ENCODE measurements at regions not wholly inside any gene's neighbourhood (a gene's known extent, or its start where the extent isn't known, plus 50 kb on each side); places are given as distances from the start of the nearest gene placed in this dataset.
"Not testable (repeated sequence)": the region's sequence is repeated elsewhere in the genome, so short reads cannot be mapped to it uniquely, and the experiment has no call there.

GRCh38 chr9:82682431-82682830 lies 380.5 kb downstream of the RASEF start:
- intact Hi-C loops (cut with micrococcal nuclease): no loop called here

DNA sequence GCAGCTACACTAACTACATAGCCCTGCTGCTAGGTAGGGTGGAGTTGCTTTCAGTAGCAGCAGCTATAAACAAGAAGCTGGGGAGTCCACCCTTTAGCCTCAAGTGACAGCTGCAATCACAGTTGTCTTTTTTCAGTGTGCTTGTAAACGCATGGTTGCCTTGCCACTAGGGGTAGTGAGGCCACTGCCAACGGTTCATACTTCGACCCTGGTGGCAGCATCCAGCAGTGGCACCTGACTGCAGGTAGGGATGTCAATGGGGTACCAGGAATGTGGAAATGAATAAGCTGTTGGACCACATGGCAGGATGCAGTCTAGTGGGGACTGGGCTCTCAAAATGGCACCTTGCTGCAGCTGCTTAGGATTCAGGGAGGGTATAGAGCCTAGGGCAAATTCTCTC lies 367.2 kb downstream of the RASEF start:
- intact Hi-C loops (cut with micrococcal nuclease): no loop called here

GRCh38 chr9:82706786-82707185 lies 356.2 kb downstream of the RASEF start:
- intact Hi-C loops (cut with micrococcal nuclease): no loop called here

DNA sequence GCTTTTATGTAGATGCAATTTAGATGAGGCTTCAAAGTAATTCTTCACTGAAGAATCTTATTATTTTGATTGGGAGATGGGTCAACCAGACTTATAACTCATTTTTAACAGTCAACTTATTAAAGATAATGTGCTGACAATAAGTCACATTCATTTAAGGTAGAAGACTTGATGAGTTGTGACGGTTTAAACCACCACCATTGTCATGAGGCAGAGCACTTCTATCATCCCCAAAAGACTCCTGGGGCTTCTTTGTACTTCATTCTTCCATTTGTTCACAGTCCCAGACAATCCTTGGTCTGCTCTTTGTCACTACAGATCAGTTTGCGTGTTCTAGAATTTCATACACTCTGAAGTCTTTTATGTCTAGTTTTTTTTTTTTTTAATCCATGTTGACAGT lies 346.1 kb downstream of the RASEF start:
- intact Hi-C loops (cut with micrococcal nuclease): no loop called here

GRCh38 chr9:82720515-82720914 lies 342.4 kb downstream of the RASEF start:
- intact Hi-C loops (cut with micrococcal nuclease): no loop called here

GRCh38 chr9:82721593-82721992 lies 341.3 kb downstream of the RASEF start:
- intact Hi-C loops (cut with micrococcal nuclease): no loop called here

- intact Hi-C loops (cut with micrococcal nuclease): no loop called here
These were observed 340.9 kb downstream of the RASEF start for GRCh38 chr9:82722051-82722450.

GRCh38 chr9:82722561-82722960 lies 340.4 kb downstream of the RASEF start:
- intact Hi-C loops (cut with micrococcal nuclease): no loop called here

DNA sequence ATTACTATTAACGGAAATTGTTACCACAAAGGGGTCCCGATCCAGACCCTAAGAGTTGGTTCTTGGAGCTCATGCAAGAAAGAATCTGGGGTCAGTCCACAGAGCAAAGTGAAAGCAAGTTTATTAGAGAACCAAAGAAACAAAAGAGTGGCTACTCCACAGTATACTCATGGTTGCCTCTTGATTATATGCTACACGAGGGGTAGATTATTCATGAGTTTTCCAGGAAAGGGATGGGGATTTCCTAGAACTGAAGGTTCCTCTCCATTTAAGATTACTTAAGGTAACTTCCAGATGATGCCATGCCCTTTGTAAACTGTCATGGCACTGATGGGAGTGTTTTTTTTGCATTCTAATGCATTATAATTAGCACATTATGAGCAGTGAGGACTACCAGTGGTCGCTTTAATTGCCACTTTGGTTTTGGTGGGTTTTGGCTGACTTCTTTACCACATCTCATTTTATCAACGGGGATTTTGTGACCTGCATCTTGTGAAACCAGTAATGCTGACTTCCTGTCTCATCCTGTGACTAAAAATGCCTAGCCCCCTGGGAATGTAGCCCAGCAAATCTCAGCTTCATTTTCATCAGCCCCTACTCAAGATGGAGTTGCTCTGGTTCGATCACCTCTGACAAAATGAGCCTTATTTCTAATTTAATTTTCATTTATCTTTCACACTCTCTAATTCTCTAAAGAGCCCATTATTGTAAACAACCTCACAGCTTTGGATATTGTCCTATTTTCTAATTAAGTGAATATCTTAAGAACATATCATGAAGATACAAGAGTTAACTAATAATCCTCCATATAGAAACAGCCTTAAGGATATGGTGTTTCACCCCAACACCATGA lies 336.3 kb downstream of the RASEF start:
- intact Hi-C loops (cut with micrococcal nuclease): no loop called here

DNA sequence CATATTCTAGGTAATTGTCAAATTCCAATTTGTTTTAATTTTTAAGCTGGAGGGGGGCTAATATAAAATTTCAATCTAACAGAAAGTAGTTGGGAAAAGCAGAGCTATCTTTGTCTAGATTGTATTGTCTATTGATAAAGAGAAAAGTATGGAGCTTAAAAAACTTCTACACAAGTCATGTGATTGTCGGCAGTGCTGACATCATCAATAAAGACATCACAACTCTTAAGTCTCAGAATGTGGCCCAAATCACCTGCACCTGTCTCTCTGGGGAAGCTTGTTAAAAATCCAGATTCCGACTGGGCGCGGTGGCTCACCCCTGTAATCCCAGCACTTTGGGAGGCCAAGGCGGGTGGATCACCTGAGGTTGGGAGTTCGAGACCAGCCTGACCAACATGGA lies 333.8 kb downstream of the RASEF start:
- intact Hi-C loops (cut with micrococcal nuclease): no loop called here

DNA sequence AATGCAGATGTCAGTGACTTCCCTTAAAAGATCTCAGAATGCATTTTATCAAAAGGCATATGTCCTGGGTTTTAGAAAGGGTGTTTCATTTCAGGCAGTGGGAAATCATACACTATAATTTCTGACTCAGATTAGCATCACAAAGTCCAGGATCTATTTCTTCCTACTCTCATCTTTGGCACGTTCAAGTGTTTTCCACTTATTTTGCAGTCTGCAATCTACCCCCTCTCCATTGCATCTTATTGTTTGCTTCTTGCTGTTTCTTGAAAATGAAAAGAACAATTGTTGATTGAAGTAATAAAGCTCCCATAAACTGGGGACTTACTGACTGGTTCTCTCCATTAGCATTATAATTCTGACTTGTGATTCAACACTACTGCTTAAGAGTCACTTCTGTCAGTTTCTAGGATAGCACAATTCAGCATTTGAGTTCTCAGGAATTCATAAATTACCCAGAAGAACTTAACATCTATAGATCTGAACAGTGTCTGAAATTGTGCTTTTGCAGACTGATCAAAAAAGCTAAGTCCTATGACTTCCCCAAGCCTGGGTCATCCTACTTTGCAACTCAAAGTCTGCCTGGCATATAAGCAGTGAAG lies 332.9 kb downstream of the RASEF start:
- intact Hi-C loops (cut with micrococcal nuclease): no loop called here

- intact Hi-C loops (cut with micrococcal nuclease): no loop called here
These were observed 330.0 kb downstream of the RASEF start for GRCh38 chr9:82732928-82733327.

DNA sequence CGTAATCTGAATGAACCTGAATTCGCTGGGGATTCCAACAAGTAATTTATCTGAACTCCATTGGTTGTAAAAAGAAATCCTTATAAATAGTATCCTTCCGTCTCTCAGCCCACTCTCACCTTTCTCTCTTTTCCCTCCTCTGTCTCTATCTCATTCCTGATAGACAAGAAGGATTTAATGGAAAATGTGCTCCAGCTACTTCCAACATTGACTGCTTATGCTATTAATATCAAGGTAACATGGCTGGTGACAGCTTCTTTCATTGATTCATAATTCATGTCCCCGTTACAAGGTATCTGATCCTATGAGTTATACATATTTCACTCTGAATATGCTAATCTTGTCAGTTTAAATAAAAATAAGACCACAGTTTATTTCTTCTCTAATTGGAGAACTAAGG lies 326.8 kb downstream of the RASEF start:
- intact Hi-C loops (cut with micrococcal nuclease): no loop called here

GRCh38 chr9:82736701-82737100 lies 326.2 kb downstream of the RASEF start:
- intact Hi-C loops (cut with micrococcal nuclease): no loop called here

DNA sequence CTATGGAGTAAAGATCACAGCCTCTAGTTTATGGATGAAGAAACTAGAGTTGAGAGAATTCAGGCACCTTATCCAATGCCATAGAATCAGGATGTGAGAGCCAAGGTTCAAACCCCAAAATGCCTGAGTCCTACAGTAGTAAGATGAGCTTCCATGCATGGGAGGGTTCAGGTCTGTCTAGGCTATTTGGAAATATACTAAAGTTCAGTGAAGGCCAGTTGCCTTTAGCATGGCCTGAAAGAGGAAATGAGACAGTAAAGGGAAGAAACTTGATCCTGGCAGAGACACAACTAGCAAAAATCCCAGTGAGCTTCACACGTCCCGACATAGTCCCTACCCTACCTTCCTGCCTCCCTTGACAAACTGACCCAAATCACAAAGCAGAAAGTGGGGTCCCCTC lies 317.0 kb downstream of the RASEF start:
- intact Hi-C loops (cut with micrococcal nuclease): no loop called here

DNA sequence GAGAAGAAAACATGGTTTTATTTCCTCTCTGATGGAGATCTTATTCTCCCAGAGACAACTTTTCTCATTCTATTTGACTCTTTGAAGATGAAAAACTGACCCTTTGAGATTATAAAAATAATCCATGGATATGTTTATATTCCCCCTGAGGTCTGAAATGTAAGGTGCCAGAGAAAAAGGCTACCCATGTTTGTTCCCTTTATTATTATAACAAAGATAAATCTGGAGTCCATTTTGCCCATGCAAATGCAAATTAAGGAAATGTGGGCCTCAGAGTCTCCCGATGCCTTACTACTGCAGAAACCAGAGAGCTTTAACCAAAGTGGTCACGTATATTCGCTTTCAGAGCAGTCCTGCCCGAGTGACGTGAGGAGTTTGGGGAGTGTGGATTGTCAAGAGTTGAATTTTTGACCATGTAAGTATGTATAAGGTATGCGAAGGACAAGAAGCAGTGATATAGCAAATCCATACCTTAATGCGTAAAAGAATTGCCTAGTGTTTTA lies 312.5 kb downstream of the RASEF start:
- intact Hi-C loops (cut with micrococcal nuclease): no loop called here

DNA sequence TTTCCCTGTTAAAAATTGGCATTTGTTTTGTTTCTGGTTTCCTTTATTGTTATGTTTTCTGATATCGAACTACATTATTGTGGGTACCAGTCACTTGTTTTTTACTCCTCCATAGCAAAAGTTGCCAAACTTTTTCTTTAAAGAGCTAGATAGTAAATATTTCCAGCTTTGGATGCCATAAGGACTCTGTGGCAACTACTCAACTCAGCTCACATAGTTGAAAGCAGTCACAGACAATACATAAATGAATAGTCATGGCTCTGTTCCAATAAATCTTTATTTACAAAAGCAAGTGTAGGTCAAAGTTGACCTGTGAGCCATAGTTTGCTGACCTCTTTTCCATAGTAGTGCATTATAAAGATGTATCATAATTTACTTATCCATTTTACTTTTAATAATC lies 305.0 kb downstream of the RASEF start:
- intact Hi-C loops (cut with micrococcal nuclease): no loop called here

GRCh38 chr9:82761027-82761426 lies 301.9 kb downstream of the RASEF start:
- intact Hi-C loops (cut with micrococcal nuclease): no loop called here

DNA sequence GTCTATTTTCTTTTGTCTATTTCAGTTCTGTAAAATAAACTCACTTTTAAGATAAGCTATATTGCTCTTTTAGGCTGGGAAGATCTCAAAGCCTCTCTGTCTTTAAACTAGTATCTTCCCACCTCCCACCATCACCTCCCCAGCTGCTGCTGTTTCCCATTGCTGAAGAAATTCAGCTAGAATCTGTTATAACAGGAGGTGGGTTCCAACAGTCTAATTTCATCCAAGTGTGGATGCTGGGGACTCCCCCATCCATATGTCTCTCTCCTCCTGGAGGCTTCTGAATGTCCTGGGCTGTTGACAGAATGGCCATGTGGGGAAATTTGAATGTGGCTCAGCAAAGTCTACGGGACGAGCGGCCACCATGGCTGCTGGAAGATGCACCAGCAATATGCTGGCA lies 301.0 kb downstream of the RASEF start:
- intact Hi-C loops (cut with micrococcal nuclease): no loop called here

- intact Hi-C loops (cut with micrococcal nuclease): no loop called here
These were observed 299.3 kb downstream of the RASEF start for GRCh38 chr9:82763656-82764055.

DNA sequence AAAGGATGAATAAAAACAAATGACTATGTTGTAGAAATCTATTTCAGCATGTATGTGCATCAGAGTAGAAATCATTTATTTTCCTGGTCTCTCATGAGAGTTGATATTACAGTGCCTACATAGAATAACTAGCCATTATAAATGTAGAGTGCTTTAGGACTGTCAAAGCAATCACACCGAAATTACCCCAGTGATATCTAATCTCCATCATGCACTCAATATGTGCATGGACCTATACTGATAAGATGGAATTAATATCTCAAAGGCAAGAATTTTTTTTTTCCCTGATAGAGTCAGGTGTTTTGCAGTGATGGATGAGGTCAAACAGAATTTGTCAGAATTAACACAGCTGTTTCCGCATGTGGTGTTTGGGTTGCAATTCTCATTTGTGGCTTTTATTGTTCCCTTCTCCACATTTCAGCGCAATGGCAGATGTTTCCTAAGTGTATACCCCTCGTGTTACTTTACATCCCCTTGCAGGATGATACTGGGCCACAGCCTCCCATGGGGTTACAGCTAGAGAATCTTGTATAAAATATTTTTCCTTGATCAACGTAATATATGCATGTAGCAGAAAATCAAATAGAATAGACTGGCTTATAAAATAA lies 298.8 kb downstream of the RASEF start:
- intact Hi-C loops (cut with micrococcal nuclease): no loop called here

DNA sequence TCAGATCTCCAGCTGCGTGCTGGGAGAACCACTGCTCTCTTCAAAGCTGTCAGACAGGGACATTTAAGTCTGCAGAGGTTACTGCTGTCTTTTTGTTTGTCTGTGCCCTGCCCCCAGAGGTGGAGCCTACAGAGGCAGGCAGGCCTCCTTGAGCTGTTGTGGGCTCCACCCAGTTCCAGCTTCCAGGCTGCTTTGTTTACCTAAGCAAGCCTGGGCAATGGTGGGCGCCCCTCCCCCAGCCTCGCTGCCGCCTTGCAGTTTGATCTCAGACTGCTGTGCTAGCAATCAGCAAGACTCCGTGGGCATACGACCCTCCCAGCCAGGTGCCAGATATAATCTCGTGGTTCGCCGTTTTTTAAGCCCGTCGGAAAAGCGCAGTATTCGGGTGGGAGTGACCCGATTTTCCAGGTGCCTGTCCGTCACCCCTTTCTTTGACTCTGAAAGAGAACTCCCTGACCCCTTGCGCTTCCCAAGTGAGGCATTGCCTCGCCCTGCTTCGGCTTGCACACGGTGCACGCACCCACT lies 288.2 kb downstream of the RASEF start:
- intact Hi-C loops (cut with micrococcal nuclease): not testable (repeated sequence)
